8988T (cell line): ENCODE measurements at regions not wholly inside any gene's neighbourhood (a gene's known extent, or its start where the extent isn't known, plus 50 kb on each side); places are given as distances from the start of the nearest gene placed in this dataset.

Source experiments
- DNase-seq: peaks from one replicate; pipeline ENCODE4 v3.0.0; 2011

GRCh38 chr9:78566948-78567675 lies 270.2 kb downstream of the PSAT1 start:
- DNase-seq: no peak

GRCh38 chr9:78567693-78568092 lies 270.8 kb downstream of the PSAT1 start:
- no peak for DNase-seq

- DNase-seq: no peak
These were observed 271.8 kb downstream of the PSAT1 start for GRCh38 chr9:78568774-78569173.

GRCh38 chr9:78572266-78572665 lies 275.3 kb downstream of the PSAT1 start:
- DNase-seq: no peak

- no peak for DNase-seq
These were observed 276.3 kb downstream of the PSAT1 start for GRCh38 chr9:78573205-78573604.

- DNase-seq: no peak
These were observed 276.7 kb downstream of the PSAT1 start for GRCh38 chr9:78573669-78574068.

- DNase-seq: no peak
These were observed 277.6 kb downstream of the PSAT1 start for GRCh38 chr9:78574354-78575045.

- no peak for DNase-seq
These were observed 278.2 kb downstream of the PSAT1 start for GRCh38 chr9:78575081-78575480.

- DNase-seq: no peak
These were observed 278.8 kb downstream of the PSAT1 start for GRCh38 chr9:78575771-78576170.

GRCh38 chr9:78577156-78577906 lies 280.4 kb downstream of the PSAT1 start:
- DNase-seq: no peak

GRCh38 chr9:78578072-78578471 lies 281.1 kb downstream of the PSAT1 start:
- no peak for DNase-seq

- no peak for DNase-seq
These were observed 285.9 kb downstream of the PSAT1 start for GRCh38 chr9:78582821-78583220.

- DNase-seq: no peak
These were observed 287.7 kb downstream of the PSAT1 start for GRCh38 chr9:78584589-78584988.

- no peak for DNase-seq
These were observed 289.0 kb downstream of the PSAT1 start for GRCh38 chr9:78585909-78586308.

- DNase-seq: no peak
These were observed 293.1 kb downstream of the PSAT1 start for GRCh38 chr9:78590068-78590467.

GRCh38 chr9:78592811-78593210 lies 295.9 kb downstream of the PSAT1 start:
- no peak for DNase-seq

GRCh38 chr9:78595200-78595945 lies 298.4 kb downstream of the PSAT1 start:
- no peak for DNase-seq

GRCh38 chr9:78596346-78596745 lies 299.4 kb downstream of the PSAT1 start:
- DNase-seq: no peak

- DNase-seq: no peak
These were observed 301.2 kb downstream of the PSAT1 start for GRCh38 chr9:78598120-78598519.

- DNase-seq: no peak
These were observed 303.0 kb downstream of the PSAT1 start for GRCh38 chr9:78599926-78600325.

GRCh38 chr9:78601957-78602565 lies 305.1 kb downstream of the PSAT1 start:
- DNase-seq: no peak
